ENCODE measurements at regions not wholly inside any gene's neighbourhood (a gene's known extent, or its start where the extent isn't known, plus 50 kb on each side); places are given as distances from the start of the nearest gene placed in this dataset.
"Not testable (repeated sequence)": the region's sequence is repeated elsewhere in the genome, so short reads cannot be mapped to it uniquely, and the experiment has no call there.

- DNase-seq (ENCODE audit: low read depth in 2 of 3, low spot score in 1 of 3): peak in 1 of 3 donors; percentile 31
Observed at GRCh38 chr10:9010093-9010492, 955.6 kb downstream of the GATA3 start.

DNA sequence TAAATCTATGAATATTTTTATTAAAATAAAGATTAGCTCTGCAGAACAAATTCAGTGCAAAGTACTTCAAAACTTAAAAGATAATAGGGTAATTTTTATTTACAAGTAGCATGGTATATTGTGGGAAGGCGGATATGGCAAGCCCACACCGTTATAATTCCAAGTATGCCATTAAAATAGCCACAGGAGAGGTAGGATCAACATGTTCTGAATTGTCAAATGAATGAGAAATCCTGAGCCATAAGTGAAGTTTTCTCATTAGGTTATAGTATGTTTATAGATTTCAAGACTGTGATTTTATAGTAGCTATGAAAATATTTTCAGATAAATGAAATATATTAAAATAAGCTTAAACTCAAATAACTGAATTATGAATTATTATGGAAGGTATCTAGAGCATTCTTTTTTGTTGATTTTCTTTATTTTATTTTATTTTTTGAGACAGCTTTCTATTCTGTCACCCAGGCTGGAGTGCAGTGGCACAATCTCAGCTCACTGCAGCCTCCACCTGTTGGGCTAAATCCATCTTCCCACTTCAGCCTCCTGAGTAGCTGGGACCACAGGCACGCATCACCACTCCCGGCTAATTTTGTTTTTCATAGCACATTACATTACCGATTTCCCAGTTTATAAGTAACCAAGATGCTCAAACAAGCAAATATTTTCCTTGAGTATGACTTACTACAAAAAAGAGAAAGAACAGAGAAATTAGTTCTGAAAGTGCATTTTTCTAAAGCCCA is 956.6 kb downstream of the GATA3 start:
- DNase-seq (ENCODE audit: low read depth in 2 of 3, low spot score in 1 of 3): no peak

DNA sequence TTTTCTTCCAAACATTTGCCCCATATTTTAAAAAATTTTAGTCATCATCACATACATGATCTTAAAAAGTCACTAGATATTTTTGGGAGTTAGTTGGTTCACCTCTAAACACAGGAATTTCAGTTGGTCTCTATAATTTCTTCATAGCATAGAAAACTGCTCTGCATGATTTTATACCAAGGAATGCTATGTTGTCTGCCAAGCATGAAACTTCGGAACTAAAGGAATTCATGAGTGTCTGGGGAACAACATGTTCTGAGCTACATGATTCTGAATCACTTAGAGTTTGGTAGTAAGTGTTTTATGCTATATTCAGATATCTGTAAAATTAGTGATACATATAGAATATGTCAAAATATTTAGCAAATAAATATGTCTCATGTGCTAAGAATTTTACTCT is 957.8 kb downstream of the GATA3 start:
- DNase-seq (ENCODE audit: low read depth in 2 of 3, low spot score in 1 of 3): no peak

DNA sequence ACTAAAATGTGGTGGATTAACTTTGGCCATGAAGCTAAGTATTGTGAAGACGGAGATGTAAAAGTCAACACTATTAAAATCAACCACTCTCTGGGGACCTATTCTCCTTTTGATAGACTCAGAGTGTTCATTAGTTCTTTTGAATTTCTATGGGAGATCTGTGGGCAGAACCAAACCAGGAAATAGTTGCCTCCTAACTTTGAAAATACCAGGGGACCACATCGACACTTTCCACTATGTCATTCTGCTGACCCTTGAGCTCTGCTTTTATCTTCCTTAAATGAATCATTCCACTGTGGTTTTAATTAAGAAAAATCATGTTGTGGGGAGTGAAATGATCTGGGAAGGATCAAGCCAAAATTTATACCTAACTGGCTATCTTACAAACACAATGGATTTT is 960.5 kb downstream of the GATA3 start:
- DNase-seq (ENCODE audit: low read depth in 2 of 3, low spot score in 1 of 3): no peak

DNA sequence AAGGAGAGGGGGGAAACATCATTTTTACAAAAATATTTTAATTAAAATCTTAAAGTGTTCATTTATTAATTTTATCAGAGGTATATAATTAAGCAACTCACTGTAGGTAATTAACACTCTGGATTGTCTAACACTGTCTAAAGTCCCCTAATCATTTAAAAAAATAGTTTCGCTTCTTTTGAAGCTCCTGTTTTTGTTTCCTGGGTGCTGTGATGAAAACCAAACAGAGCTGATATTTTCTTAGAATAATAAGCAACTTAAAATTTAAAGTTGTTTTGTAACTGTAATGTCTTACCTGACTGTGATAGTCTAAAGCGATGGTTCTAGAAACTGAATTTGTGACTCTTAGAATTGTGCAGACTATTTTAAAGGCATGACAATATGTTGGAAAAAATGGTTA is 961.0 kb downstream of the GATA3 start:
- DNase-seq (ENCODE audit: low read depth in 2 of 3, low spot score in 1 of 3): no peak

DNA sequence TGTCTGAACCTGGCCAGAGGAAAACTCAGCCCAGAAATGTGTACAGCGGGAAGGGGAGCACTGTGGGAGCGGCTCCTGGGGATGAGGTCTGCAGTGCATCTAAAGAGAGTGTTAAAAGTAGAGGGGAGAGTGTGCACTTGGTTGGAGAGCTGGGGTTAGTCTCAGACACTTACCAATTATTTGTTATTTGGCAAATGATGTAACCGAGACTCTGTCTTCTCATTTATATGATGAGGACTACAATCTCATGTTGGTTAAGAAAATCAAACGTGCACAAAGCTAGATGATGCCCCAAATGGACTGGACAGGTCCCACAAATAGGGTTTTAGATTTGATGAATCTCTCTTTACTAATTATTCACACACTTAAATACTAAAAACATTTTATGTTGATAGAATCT is 962.4 kb downstream of the GATA3 start:
- DNase-seq (ENCODE audit: low read depth in 2 of 3, low spot score in 1 of 3): no peak

GRCh38 chr10:9018195-9019173 is 964.0 kb downstream of the GATA3 start:
- DNase-seq (ENCODE audit: low read depth in 2 of 3, low spot score in 1 of 3): no peak

- no peak for DNase-seq (ENCODE audit: low read depth in 2 of 3, low spot score in 1 of 3)
Observed at GRCh38 chr10:9023206-9023605, 968.7 kb downstream of the GATA3 start.

DNA sequence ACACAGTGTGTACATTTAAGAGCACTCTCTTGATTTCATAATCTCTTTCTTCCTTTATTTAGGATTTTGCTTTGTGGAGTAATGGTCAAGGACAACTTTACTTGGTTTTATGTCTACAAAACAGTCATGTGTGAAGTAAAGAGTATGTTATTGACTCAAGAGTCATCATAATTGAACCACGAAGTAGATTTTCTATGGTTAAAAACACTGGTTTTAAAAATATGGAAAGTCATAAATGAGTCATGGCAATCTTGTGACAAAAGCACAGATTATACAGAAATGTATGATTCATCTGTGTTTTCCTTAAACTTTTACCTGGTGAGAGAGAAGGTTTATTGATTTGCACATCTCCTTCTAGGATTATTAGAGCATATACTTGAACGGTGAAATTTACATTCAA is 969.7 kb downstream of the GATA3 start:
- no peak for DNase-seq (ENCODE audit: low read depth in 2 of 3, low spot score in 1 of 3)

- no peak for DNase-seq (ENCODE audit: low read depth in 2 of 3, low spot score in 1 of 3)
Observed at GRCh38 chr10:9028231-9028630, 973.7 kb downstream of the GATA3 start.

- DNase-seq (ENCODE audit: low read depth in 2 of 3, low spot score in 1 of 3): no peak
Observed at GRCh38 chr10:9035355-9035754, 980.9 kb downstream of the GATA3 start.

DNA sequence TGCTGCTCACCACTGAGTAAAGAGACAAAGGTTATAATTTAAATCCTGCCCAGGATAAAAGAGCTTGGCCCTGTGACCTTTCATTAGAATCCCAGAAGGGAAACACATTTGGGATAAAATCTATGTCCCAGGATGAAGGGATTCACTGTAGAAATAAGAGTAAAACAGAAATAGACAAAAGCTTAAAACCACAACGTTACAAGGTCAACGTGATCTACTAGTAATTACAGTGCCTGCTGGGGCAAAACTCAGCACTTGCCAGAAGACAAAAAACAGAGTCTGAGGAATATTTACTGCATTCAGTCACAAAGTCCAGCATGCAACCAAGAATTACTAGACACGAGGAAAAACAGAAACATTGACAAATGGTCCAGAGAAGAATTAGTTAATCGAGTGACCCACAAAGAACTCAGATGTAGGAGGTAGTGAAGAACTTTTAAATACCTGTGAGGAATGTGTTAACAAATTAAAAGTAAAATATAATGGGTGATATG is 982.3 kb downstream of the GATA3 start:
- DNase-seq (ENCODE audit: low read depth in 2 of 3, low spot score in 1 of 3): no peak

- no peak for DNase-seq (ENCODE audit: low read depth in 2 of 3, low spot score in 1 of 3)
Observed at GRCh38 chr10:9038146-9038714, 983.7 kb downstream of the GATA3 start.

GRCh38 chr10:9043466-9043865 is 989.0 kb downstream of the GATA3 start:
- DNase-seq (ENCODE audit: low read depth in 2 of 3, low spot score in 1 of 3): no peak

- DNase-seq (ENCODE audit: low read depth in 2 of 3, low spot score in 1 of 3): no peak
Observed at GRCh38 chr10:9045311-9045710, 990.8 kb downstream of the GATA3 start.

- DNase-seq (ENCODE audit: low read depth in 2 of 3, low spot score in 1 of 3): no peak
Observed at GRCh38 chr10:9051328-9051974, 997.0 kb downstream of the GATA3 start.

DNA sequence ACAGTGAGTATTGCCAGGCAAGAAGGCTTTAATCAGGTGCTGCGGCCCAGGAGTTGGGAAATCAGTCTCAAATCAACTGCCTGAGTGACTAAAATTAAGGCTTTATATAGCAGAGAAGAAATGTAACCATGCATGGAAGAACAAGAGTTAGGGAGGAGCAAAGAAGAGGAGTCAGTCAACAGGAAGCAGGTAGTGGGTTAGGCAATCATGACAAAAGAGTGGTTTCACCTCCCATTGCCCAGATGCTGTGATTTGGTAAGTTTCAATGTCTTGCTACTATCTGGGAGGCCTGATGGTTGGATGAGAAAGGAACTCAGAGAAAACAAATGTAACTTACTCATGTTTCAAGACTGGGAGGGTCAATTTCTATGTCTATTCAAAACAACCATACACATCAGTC is 998.3 kb downstream of the GATA3 start:
- no peak for DNase-seq (ENCODE audit: low read depth in 2 of 3, low spot score in 1 of 3)

GRCh38 chr10:9056521-9056920 is 1002.0 kb downstream of the GATA3 start:
- no peak for DNase-seq (ENCODE audit: low read depth in 2 of 3, low spot score in 1 of 3)

DNA sequence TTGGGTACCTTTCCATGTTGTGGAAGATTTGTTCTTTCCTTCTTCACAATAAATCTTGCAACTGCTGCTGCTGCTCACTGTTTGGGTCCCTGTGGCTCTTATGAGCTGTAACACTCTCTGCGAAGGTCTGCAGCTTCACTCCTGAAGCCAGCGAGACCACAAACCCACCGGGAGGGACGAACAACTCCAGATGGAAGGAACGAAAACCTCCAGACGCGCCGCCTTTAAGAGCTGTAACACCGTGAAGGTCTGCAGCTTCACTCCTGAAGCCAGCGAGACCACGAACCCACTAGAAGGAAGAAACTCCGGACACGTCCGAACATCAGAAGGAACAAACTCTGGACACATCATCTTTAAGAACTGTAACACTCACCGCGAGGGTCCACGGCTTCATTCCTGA is 1002.8 kb downstream of the GATA3 start:
- DNase-seq (ENCODE audit: low read depth in 2 of 3, low spot score in 1 of 3): not testable (repeated sequence)

GRCh38 chr10:9060314-9060713 is 1005.8 kb downstream of the GATA3 start:
- DNase-seq (ENCODE audit: low read depth in 2 of 3, low spot score in 1 of 3): no peak

GRCh38 chr10:9061871-9062270 is 1007.4 kb downstream of the GATA3 start:
- no peak for DNase-seq (ENCODE audit: low read depth in 2 of 3, low spot score in 1 of 3)

All from stimulated activated CD4-positive, alpha-beta T cell treated with anti-CD3 and anti-CD28 coated beads, Interleukin-12 subunit alpha, Interleukin-12 subunit beta, amount 100 ng/mL, for 48 hours (primary cell).